ENCODE measurements at regions not wholly inside any gene's neighbourhood (a gene's known extent, or its start where the extent isn't known, plus 50 kb on each side); places are given as distances from the start of the nearest gene placed in this dataset.

DNA sequence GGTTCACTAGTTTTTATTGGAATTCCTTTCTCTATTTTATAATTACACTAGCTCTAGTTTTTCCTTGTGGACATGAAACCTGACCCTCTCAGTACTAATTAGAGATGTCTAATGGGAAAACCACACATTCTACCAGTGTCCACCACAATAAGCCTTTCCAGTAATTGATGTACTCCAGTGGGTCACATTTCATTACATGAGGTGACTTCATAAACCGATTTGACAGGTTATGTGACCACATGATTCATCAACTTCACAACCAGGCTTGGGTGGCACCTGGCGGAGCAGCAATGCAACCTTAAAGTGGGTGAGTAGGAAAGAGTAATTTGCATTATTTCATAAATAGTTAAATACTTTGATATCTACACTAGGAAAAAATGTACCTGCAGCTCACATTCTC lies 284.2 kb upstream of the ADAMTS16 start:
- TF ChIP-seq, protein P1, sequence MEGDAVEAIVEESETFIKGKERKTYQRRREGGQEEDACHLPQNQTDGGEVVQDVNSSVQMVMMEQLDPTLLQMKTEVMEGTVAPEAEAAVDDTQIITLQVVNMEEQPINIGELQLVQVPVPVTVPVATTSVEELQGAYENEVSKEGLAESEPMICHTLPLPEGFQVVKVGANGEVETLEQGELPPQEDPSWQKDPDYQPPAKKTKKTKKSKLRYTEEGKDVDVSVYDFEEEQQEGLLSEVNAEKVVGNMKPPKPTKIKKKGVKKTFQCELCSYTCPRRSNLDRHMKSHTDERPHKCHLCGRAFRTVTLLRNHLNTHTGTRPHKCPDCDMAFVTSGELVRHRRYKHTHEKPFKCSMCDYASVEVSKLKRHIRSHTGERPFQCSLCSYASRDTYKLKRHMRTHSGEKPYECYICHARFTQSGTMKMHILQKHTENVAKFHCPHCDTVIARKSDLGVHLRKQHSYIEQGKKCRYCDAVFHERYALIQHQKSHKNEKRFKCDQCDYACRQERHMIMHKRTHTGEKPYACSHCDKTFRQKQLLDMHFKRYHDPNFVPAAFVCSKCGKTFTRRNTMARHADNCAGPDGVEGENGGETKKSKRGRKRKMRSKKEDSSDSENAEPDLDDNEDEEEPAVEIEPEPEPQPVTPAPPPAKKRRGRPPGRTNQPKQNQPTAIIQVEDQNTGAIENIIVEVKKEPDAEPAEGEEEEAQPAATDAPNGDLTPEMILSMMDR (IDR thresholded peaks at IDR 0.05; ENCODE audit: insufficient read depth, low read depth, low read length) = no peak
- TF ChIP-seq EZH2 (IDR thresholded peaks at IDR 0.05; ENCODE audit: insufficient read depth, low read length) = no peak
